ENCODE measurements at regions not wholly inside any gene's neighbourhood (a gene's known extent, or its start where the extent isn't known, plus 50 kb on each side); places are given as distances from the start of the nearest gene placed in this dataset.

DNA sequence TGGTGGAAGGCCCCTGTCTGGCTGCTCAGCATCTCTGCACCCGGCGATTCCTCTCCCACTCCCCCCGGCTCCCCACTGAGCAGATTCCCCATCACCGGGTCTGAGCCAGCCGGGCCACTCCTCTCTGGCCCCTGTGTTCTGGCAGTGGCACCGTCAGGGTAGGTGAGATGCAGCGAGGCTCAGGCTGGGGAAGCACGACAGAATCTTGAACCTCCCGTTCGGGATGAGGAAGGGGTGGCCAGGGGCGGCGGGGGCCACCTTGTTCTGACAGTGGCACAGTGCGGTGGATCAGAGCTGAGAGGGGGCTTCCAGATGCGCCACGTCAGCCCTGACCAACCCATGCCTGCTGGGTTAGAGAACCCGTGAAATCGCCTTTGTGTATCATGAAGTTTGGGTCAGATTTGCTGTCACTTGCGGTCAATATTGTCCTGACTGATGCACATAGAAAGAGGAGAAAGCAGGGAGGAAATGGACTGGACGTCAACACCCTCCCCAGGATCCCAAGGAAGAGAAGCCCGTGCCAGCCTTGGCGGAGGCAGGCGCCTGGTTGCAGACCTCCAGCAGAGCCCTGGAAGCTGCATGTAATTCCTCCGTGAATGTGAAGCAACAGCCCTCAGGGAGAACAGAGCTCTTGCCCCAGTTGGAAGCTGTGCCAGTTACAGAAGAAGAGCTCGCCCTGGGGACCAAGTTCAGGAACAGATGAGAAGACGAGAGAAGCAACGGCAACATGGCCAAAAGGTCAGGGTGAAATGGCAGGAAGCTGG is 137.1 kb upstream of the SFSWAP start:
- TF ChIP-seq, protein P1, sequence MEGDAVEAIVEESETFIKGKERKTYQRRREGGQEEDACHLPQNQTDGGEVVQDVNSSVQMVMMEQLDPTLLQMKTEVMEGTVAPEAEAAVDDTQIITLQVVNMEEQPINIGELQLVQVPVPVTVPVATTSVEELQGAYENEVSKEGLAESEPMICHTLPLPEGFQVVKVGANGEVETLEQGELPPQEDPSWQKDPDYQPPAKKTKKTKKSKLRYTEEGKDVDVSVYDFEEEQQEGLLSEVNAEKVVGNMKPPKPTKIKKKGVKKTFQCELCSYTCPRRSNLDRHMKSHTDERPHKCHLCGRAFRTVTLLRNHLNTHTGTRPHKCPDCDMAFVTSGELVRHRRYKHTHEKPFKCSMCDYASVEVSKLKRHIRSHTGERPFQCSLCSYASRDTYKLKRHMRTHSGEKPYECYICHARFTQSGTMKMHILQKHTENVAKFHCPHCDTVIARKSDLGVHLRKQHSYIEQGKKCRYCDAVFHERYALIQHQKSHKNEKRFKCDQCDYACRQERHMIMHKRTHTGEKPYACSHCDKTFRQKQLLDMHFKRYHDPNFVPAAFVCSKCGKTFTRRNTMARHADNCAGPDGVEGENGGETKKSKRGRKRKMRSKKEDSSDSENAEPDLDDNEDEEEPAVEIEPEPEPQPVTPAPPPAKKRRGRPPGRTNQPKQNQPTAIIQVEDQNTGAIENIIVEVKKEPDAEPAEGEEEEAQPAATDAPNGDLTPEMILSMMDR (IDR thresholded peaks at IDR 0.05): no peak
- no peak for TF ChIP-seq POLR2A (IDR thresholded peaks at IDR 0.05)
